ENCODE measurements at regions not wholly inside any gene's neighbourhood (a gene's known extent, or its start where the extent isn't known, plus 50 kb on each side); places are given as distances from the start of the nearest gene placed in this dataset.

GRCh38 chr10:110416776-110417711, 80.7 kb upstream of the DUSP5 start:
- WGBS, 2 donors (ENCODE audit: low coverage in 1 of 2), result 65% methylated on average over 7 of the region's 7 CpGs; no CpG with 5 or more reads in 1 of the 2 donors
- Histone ChIP-seq H3K36me3 (no peaks in the 10 kb centered on the region), H3K9me3 (no peaks in the 10 kb centered on the region), H3K27me3 (no peaks in the 10 kb centered on the region), H3K27ac (peak overlapping the region; percentile 33 to 57 (median 50)), H3K4me1 (peaks cover 3 to 18% (median 10%) of the 10 kb centered on the region in 4 donors), H3K4me3 (no peak overlapping the region)
- in situ Hi-C loops (cut with MboI; ENCODE audit: low pct_ligation_motif_present in 1 of 4, low pct_unique_long_range_greater_than_20kb in 1 of 4, low sequenced_read_pairs in 3 of 4), result no loop called here
- peak; percentile 81 for DNase-seq
- intact Hi-C loops (cut with DNase I; ENCODE audit: low total_unique reads), result no loop called here
- TF ChIP-seq POLR2AphosphoS5 (IDR thresholded peaks at IDR 0.05) (peak in 1 of 3 donors; percentile 48), POLR2A (IDR thresholded peaks at IDR 0.05) (no peak)

GRCh38 chr10:110418218-110418617, 79.5 kb upstream of the DUSP5 start:
- Histone ChIP-seq H3K36me3 (no peaks in the 10 kb centered on the region), H3K9me3 (no peaks in the 10 kb centered on the region), H3K27me3 (no peaks in the 10 kb centered on the region), H3K4me1 (peaks cover 3 to 18% (median 10%) of the 10 kb centered on the region in 4 donors), H3K4me3 (no peak overlapping the region), H3K27ac (no peak overlapping the region)
- intact Hi-C loops (cut with DNase I; ENCODE audit: low total_unique reads), result no loop called here
- no peak for DNase-seq
- 80% methylated on average over 3 to 6 of the region's 6 CpGs for WGBS, 2 donors (ENCODE audit: low coverage in 1 of 2)
- in situ Hi-C loops (cut with MboI; ENCODE audit: low pct_ligation_motif_present in 1 of 4, low pct_unique_long_range_greater_than_20kb in 1 of 4, low sequenced_read_pairs in 3 of 4), result no loop called here
- TF ChIP-seq POLR2A (IDR thresholded peaks at IDR 0.05) (no peak), EP300 (IDR thresholded peaks at IDR 0.05; ENCODE audit: low read depth) (no peak), POLR2AphosphoS5 (IDR thresholded peaks at IDR 0.05) (no peak), CTCF (IDR thresholded peaks at IDR 0.05) (no peak)

- Histone ChIP-seq H3K27ac (no peak overlapping the region), H3K27me3 (no peaks in the 10 kb centered on the region), H3K4me3 (no peak overlapping the region), H3K4me1 (peaks cover 3 to 18% (median 10%) of the 10 kb centered on the region in 4 donors), H3K36me3 (no peaks in the 10 kb centered on the region), H3K9me3 (no peaks in the 10 kb centered on the region)
- 60 to 76% methylated on average over 1 to 5 of the region's 5 CpGs for WGBS, 2 donors (ENCODE audit: low coverage in 1 of 2)
- in situ Hi-C loops (cut with MboI; ENCODE audit: low pct_ligation_motif_present in 1 of 4, low pct_unique_long_range_greater_than_20kb in 1 of 4, low sequenced_read_pairs in 3 of 4) (no loop called here), intact Hi-C loops (cut with DNase I; ENCODE audit: low total_unique reads) (no loop called here)
- TF ChIP-seq POLR2AphosphoS5 (IDR thresholded peaks at IDR 0.05) (no peak), EP300 (IDR thresholded peaks at IDR 0.05; ENCODE audit: low read depth) (no peak), POLR2A (IDR thresholded peaks at IDR 0.05) (no peak), CTCF (IDR thresholded peaks at IDR 0.05) (no peak)
- DNase-seq, result no peak
Measured at GRCh38 chr10:110419265-110419664, 78.4 kb upstream of the DUSP5 start.

GRCh38 chr10:110420401-110421193, 77.1 kb upstream of the DUSP5 start:
- no peak overlapping the region for H3K4me3 ChIP-seq
- H3K36me3 ChIP-seq, result no peaks in the 10 kb centered on the region
- H3K27ac ChIP-seq, result no peak overlapping the region
- no peaks in the 10 kb centered on the region for H3K9me3 ChIP-seq
- TF ChIP-seq POLR2AphosphoS5 (IDR thresholded peaks at IDR 0.05) (no peak), POLR2A (IDR thresholded peaks at IDR 0.05) (no peak), CTCF (IDR thresholded peaks at IDR 0.05) (no peak), EP300 (IDR thresholded peaks at IDR 0.05; ENCODE audit: low read depth) (no peak)
- no peak for DNase-seq
- in situ Hi-C loops (cut with MboI; ENCODE audit: low pct_ligation_motif_present in 1 of 4, low pct_unique_long_range_greater_than_20kb in 1 of 4, low sequenced_read_pairs in 3 of 4), result no loop called here
- peaks cover 3 to 15% (median 10%) of the 10 kb centered on the region in 4 donors for H3K4me1 ChIP-seq
- intact Hi-C loops (cut with DNase I; ENCODE audit: low total_unique reads), result no loop called here
- H3K27me3 ChIP-seq, result no peaks in the 10 kb centered on the region
- WGBS, 2 donors (ENCODE audit: low coverage in 1 of 2), result 92 to 100% methylated on average over 2 of the region's 2 CpGs
